H1 (cell line): ENCODE measurements at regions not wholly inside any gene's neighbourhood (a gene's known extent, or its start where the extent isn't known, plus 50 kb on each side); places are given as distances from the start of the nearest gene placed in this dataset.

Experiments used
- CTCF ChIA-PET: fragments of 300-600 bp; sonication (Branson Sonifier 250); formaldehyde crosslinking; loops from one replicate; lab custom pipeline; 2021; ENCODE audit not compliant: partially characterized antibody; lab: Charles Lee
- POLR2A ChIA-PET: fragments of 300-600 bp; sonication (Branson Sonifier 250); formaldehyde crosslinking; loops from one replicate; lab custom pipeline; 2021; ENCODE audit warnings: inconsistent platforms; ENCODE audit not compliant: partially characterized antibody; lab: Charles Lee
- DNase-seq, 2 experiments: peaks; one replicate each; pipeline versions ENCODE4 v3.0.0 to v3.0.0-alpha.2; 2010 to 2022; ENCODE audit warnings: low spot score in 2 of 2, low read depth in 1 of 2, mixed read lengths in 1 of 2
- FAIRE-seq: peaks from 2 replicates; lab custom pipeline; 2011; peaks lifted over from hg19 to GRCh38; lab: Jason Lieb, UNC
- H2AFZ ChIP-seq: 2 replicates; pipeline ENCODE4 v1.8.1; 2012; ENCODE audit warnings: low read length, inconsistent platforms
- H2AK5ac ChIP-seq: 2 replicates; pipeline ENCODE4 v1.6.1; 2013; ENCODE audit warnings: low read depth, low read length
- H2BK120ac ChIP-seq: replicated peaks from 2 replicates; pipeline ENCODE3; 2013; ENCODE audit warnings: low read depth, low read length, inconsistent platforms
- H2BK12ac ChIP-seq: 2 replicates; pipeline ENCODE4 v1.6.1; 2013; ENCODE audit warnings: low read depth, low read length
- H2BK15ac ChIP-seq: 2 replicates; pipeline ENCODE4 v1.6.1; 2013; ENCODE audit warnings: low read length
- H2BK20ac ChIP-seq: 2 replicates; pipeline ENCODE4 v1.6.1; 2013; ENCODE audit warnings: low read length
- H2BK5ac ChIP-seq: 2 replicates; pipeline ENCODE4 v1.6.1; 2013; ENCODE audit warnings: low read depth, low read length
- H3K14ac ChIP-seq: 2 replicates; pipeline ENCODE4 v1.6.1; 2013; ENCODE audit warnings: inconsistent platforms; ENCODE audit not compliant: insufficient read length
- H3K18ac ChIP-seq: 2 replicates; pipeline ENCODE4 v1.6.1; 2013; ENCODE audit warnings: low read length; ENCODE audit errors: extremely low read depth
- H3K23ac ChIP-seq: 2 replicates; pipeline ENCODE4 v1.6.1; 2013; ENCODE audit warnings: inconsistent platforms; ENCODE audit not compliant: insufficient read length
- H3K23me2 ChIP-seq: 2 replicates; pipeline ENCODE4 v1.6.1; 2013; ENCODE audit warnings: low read depth, low read length
- H3K27ac ChIP-seq: 2 replicates; pipeline ENCODE4 v1.6.1; 2011; ENCODE audit warnings: low read depth, low read length, inconsistent platforms
- H3K27me3 ChIP-seq, 4 experiments: replicated peaks in 1 of 4; 1 replicate in 1 of 4; 2 replicates in 3 of 4; pipeline versions ENCODE4 v1.6.1 to v1.8.1; 2011 to 2013; ENCODE audit warnings: low read length in 3 of 4, mild to moderate bottlenecking in 3 of 4, inconsistent platforms in 2 of 4, mixed read lengths in 2 of 4, moderate library complexity in 1 of 4; ENCODE audit not compliant: control insufficient read depth in 3 of 4, insufficient read depth in 3 of 4; ENCODE audit errors: extremely low read depth in 1 of 4
- H3K36me3 ChIP-seq, 4 experiments: 2 replicates each; pipeline versions ENCODE4 v1.6.1 to v1.8.1; 2011 to 2013; ENCODE audit warnings: mild to moderate bottlenecking in 4 of 4, low read length in 3 of 4, moderate library complexity in 2 of 4, control low read depth in 1 of 4, inconsistent platforms in 1 of 4; ENCODE audit not compliant: insufficient read depth in 4 of 4, control insufficient read depth in 2 of 4
- H3K4ac ChIP-seq: replicated peaks from 2 replicates; pipeline ENCODE3; 2013; ENCODE audit warnings: low read length, low read depth, mixed read lengths, inconsistent platforms; ENCODE audit not compliant: insufficient read length
- H3K4me1 ChIP-seq, 4 experiments: replicated peaks in 1 of 4; 1 replicate in 1 of 4; 2 replicates in 3 of 4; pipeline versions ENCODE4 v1.6.1 to v1.8.1; 2011 to 2013; ENCODE audit warnings: low read length in 3 of 4, inconsistent platforms in 2 of 4, mixed read lengths in 1 of 4; ENCODE audit not compliant: insufficient read depth in 4 of 4, control insufficient read depth in 3 of 4
- H3K4me2 ChIP-seq, 2 experiments: 2 replicates each; pipeline versions ENCODE4 v1.6.1 to v1.8.1; 2011 to 2013; ENCODE audit warnings: low read depth in 2 of 2, low read length in 2 of 2, control low read depth in 1 of 2, inconsistent platforms in 1 of 2, mild to moderate bottlenecking in 1 of 2; ENCODE audit not compliant: insufficient read depth in 1 of 2
- H3K4me3 ChIP-seq, 4 experiments: fragments of 200-600, 300-600 bp in 1 of 4; sonication (generic), shearing (Covaris generic), sonication (Bioruptor Twin) in 1 of 4; 2 replicates each; pipeline versions ENCODE4 v1.5.1 to v1.8.1; 2011 to 2016; ENCODE audit warnings: low read length in 4 of 4, low read depth in 3 of 4, control low read depth in 2 of 4, inconsistent platforms in 2 of 4, mild to moderate bottlenecking in 2 of 4, mixed read lengths in 1 of 4, moderate library complexity in 1 of 4; ENCODE audit not compliant: insufficient read depth in 2 of 4; ENCODE audit errors: extremely low read depth in 1 of 4
- H3K56ac ChIP-seq: replicated peaks from 2 replicates; pipeline ENCODE3; 2013; ENCODE audit warnings: low read depth, mild to moderate bottlenecking, mixed read lengths, low read length, inconsistent platforms; ENCODE audit not compliant: insufficient read length
- H3K79me1 ChIP-seq: 2 replicates; pipeline ENCODE4 v1.6.1; 2013; ENCODE audit warnings: low read depth, low read length, control low read depth
- H3K79me2 ChIP-seq, 2 experiments: 2 replicates each; pipeline versions ENCODE4 v1.6.1 to v1.8.1; 2012 to 2013; ENCODE audit warnings: low read length in 2 of 2, mild to moderate bottlenecking in 2 of 2, inconsistent platforms in 1 of 2; ENCODE audit not compliant: insufficient read depth in 2 of 2, control insufficient read depth in 1 of 2
- H3K9ac ChIP-seq, 4 experiments: replicated peaks in 1 of 4; 1 replicate in 1 of 4; 2 replicates in 3 of 4; pipeline versions ENCODE4 v1.6.1 to v1.8.1; 2011 to 2013; ENCODE audit warnings: low read depth in 3 of 4, low read length in 3 of 4, control low read depth in 2 of 4, mild to moderate bottlenecking in 2 of 4, moderate library complexity in 2 of 4, inconsistent platforms in 1 of 4; ENCODE audit errors: extremely low read depth in 1 of 4
- H3K9me3 ChIP-seq, 2 experiments: 2 replicates each; pipeline versions ENCODE4 v1.6.1 to v1.8.1; 2012 to 2013; ENCODE audit warnings: mild to moderate bottlenecking in 2 of 2, moderate library complexity in 2 of 2, control low read depth in 1 of 2, inconsistent platforms in 1 of 2, low read depth in 1 of 2, low read length in 1 of 2, mixed read lengths in 1 of 2; ENCODE audit not compliant: insufficient read depth in 2 of 2
- H4K20me1 ChIP-seq, 2 experiments: replicated peaks in 1 of 2; 2 replicates each; pipeline versions ENCODE3 to v1.8.1; 2011 to 2013; ENCODE audit warnings: inconsistent platforms in 2 of 2, low read length in 2 of 2, mild to moderate bottlenecking in 1 of 2; ENCODE audit not compliant: insufficient read depth in 2 of 2, control insufficient read depth in 1 of 2
- H4K5ac ChIP-seq: 2 replicates; pipeline ENCODE4 v1.6.1; 2013; ENCODE audit warnings: low read length, low read depth, mixed read lengths, inconsistent platforms; ENCODE audit not compliant: insufficient read length
- H4K8ac ChIP-seq: 2 replicates; pipeline ENCODE4 v1.8.0; 2013; ENCODE audit warnings: mild to moderate bottlenecking, moderate library complexity, low read length, inconsistent platforms; ENCODE audit not compliant: insufficient read depth; ENCODE audit errors: extremely low read depth
- H4K91ac ChIP-seq: replicated peaks from 2 replicates; pipeline ENCODE3; 2013; ENCODE audit warnings: low read length, mixed read lengths, inconsistent platforms; ENCODE audit not compliant: insufficient read length
- ASH2L ChIP-seq: fragments of 200-600, 300-600 bp; sonication (generic); IDR thresholded peaks from one replicate; pipeline ENCODE4 v1.7.1; 2017; ENCODE audit warnings: low read length
- BACH1 ChIP-seq: IDR thresholded peaks from 2 replicates; pipeline ENCODE4 v1.6.1; 2012; ENCODE audit warnings: low read length, improper control_type of control experiment
- EGR1 ChIP-seq: IDR thresholded peaks from 2 replicates; pipeline ENCODE4 v1.6.1; 2011; ENCODE audit warnings: low read depth, low read length, borderline replicate concordance
- EP300 ChIP-seq, 2 experiments: IDR thresholded peaks; 1 replicate in 1 of 2; 2 replicates in 1 of 2; pipeline ENCODE4 v1.6.1; 2011 to 2012; ENCODE audit warnings: low read depth in 2 of 2, low read length in 2 of 2, mild to moderate bottlenecking in 2 of 2, borderline replicate concordance in 1 of 2, inconsistent platforms in 1 of 2, moderate library complexity in 1 of 2
- JUND ChIP-seq: IDR thresholded peaks from 2 replicates; pipeline ENCODE4 v1.6.1; 2011; ENCODE audit warnings: mild to moderate bottlenecking, improper control_type of control experiment, low read length
- NANOG ChIP-seq: IDR thresholded peaks from 2 replicates; pipeline ENCODE4 v1.6.1; 2011; ENCODE audit warnings: low read length, low read depth, mild to moderate bottlenecking, inconsistent platforms; ENCODE audit not compliant: insufficient read depth, poor library complexity, severe bottlenecking
- POLR2A ChIP-seq, 2 experiments: IDR thresholded peaks; 1 replicate in 1 of 2; 2 replicates in 1 of 2; pipeline ENCODE4 v1.6.1; 2011; ENCODE audit warnings: low read depth in 2 of 2, low read length in 2 of 2, mild to moderate bottlenecking in 2 of 2; ENCODE audit errors: control extremely low read depth in 1 of 2
- RNF2 ChIP-seq: fragments of 200-900, 300-1000 bp; sonication (generic); IDR thresholded peaks from 2 replicates; pipeline ENCODE4 v1.7.1; 2016; ENCODE audit warnings: borderline replicate concordance, low read depth, mild to moderate bottlenecking, antibody characterized with exemption, low read length; ENCODE audit not compliant: poor library complexity, severe bottlenecking; ENCODE audit errors: missing control alignments
- SRF ChIP-seq: IDR thresholded peaks from 2 replicates; pipeline ENCODE4 v1.6.1; 2011; ENCODE audit warnings: mild to moderate bottlenecking, low read depth, low read length, moderate library complexity
- SUZ12 ChIP-seq: fragments of 200-600 bp; sonication (generic); IDR thresholded peaks from 2 replicates; pipeline ENCODE4 v1.6.1; 2012; ENCODE audit warnings: mild to moderate bottlenecking, inconsistent platforms, low read length, moderate library complexity, mixed read lengths
- TBP ChIP-seq: IDR thresholded peaks from 2 replicates; pipeline ENCODE4 v1.6.1; 2011; ENCODE audit warnings: low read depth, low read length, improper control_type of control experiment
- USF2 ChIP-seq: IDR thresholded peaks from 2 replicates; pipeline ENCODE4 v1.6.1; 2011; ENCODE audit warnings: low read length, improper control_type of control experiment
- YY1 ChIP-seq: IDR thresholded peaks from 2 replicates; pipeline ENCODE4 v1.6.1; 2011; ENCODE audit warnings: low read depth, mild to moderate bottlenecking, low read length
- WGBS, 2 experiments: shearing (Covaris generic) in 1 of 2; methylation state at CpG; one replicate each; pipeline versions ENCODE4 v1.1.6 to v1.1.7; 2013 to 2015; ENCODE audit warnings: low lambda C conversion rate in 2 of 2, mixed read lengths in 2 of 2, inconsistent platforms in 1 of 2, low coverage in 1 of 2, missing lambda C conversion rate in 1 of 2; ENCODE audit not compliant: insufficient replicate concordance in 2 of 2, insufficient coverage in 1 of 2, insufficient read length in 1 of 2; ENCODE audit errors: extremely low coverage in 1 of 2, missing lambda C conversion rate in 1 of 2; 5-methylcytosine and 5-hydroxymethylcytosine counted together

GRCh38 chr20:46807998-46808397 is 86.6 kb upstream of the EYA2 start:
- Histone ChIP-seq H4K20me1 (no peaks in the 10 kb centered on the region), H3K23me2 (no peaks in the 10 kb centered on the region), H3K36me3 (no peaks in the 10 kb centered on the region), H2BK120ac (no peak overlapping the region), H2BK15ac (no peak overlapping the region), H3K9me3 (no peaks in the 10 kb centered on the region), H4K5ac (no peak overlapping the region), H3K79me2 (no peaks in the 10 kb centered on the region), H2AK5ac (no peak overlapping the region), H3K56ac (no peak overlapping the region), H2AFZ (no peak overlapping the region), H2BK12ac (0 out of 2 replicates have a peak overlapping the region, but pooled peaks have one; percentile 5), H3K4ac (no peak overlapping the region), H3K23ac (no peak overlapping the region), H4K8ac (no peak overlapping the region), H3K14ac (no peak overlapping the region), H3K4me1 (peaks cover 0 to 4% (median 2%) of the 10 kb centered on the region in 4 experiments; a peak in 2 of 7 replicates), H3K4me3 (no peak overlapping the region), H4K91ac (no peak overlapping the region), H2BK5ac (no peak overlapping the region), H3K79me1 (no peaks in the 10 kb centered on the region), H3K9ac (no peak overlapping the region), H2BK20ac (no peak overlapping the region), H3K18ac (no peak overlapping the region), H3K4me2 (no peak overlapping the region), H3K27me3 (peaks cover 0 to 3% (median 0%) of the 10 kb centered on the region in 4 experiments; a peak in 3 of 7 replicates), H3K27ac (no peak overlapping the region)
- ChIA-PET POLR2A (no interaction called here), CTCF (interaction anchor here (0.8 to 1.0 kb wide), 2 partner anchors 15 to 39 kb away, joined by 3 to 4 read pairs; no protein-coding TSS in a partner anchor)
- WGBS, 2 experiments: 89% methylated on average over 6 of the region's 6 CpGs; no CpG with 5 or more reads in 1 of the 2 experiments
- DNase-seq (no peak), FAIRE-seq (no peak)
- no peak for TF ChIP-seq USF2
- TF ChIP-seq SRF: no peak
- TF ChIP-seq RNF2: no peak
- no peak for TF ChIP-seq YY1
- TF ChIP-seq EP300 (IDR thresholded peaks at IDR 0.05; ENCODE audit: borderline replicate concordance in 1 of 2, low read depth in 2 of 2, low read length in 2 of 2): no peak
- TF ChIP-seq NANOG: no peak
- no peak for TF ChIP-seq POLR2A (IDR thresholded peaks at IDR 0.05; ENCODE audit: control extremely low read depth in 1 of 2, low read depth in 2 of 2, low read length in 2 of 2)
- no peak for TF ChIP-seq BACH1
- TF ChIP-seq SUZ12: no peak
- TF ChIP-seq EGR1: no peak
- TF ChIP-seq JUND: no peak
- no peak for TF ChIP-seq TBP
- TF ChIP-seq ASH2L: no peak
